H9 (cell line): ENCODE measurements at regions not wholly inside any gene's neighbourhood (a gene's known extent, or its start where the extent isn't known, plus 50 kb on each side); places are given as distances from the start of the nearest gene placed in this dataset.

Source experiments
- DNase-seq: peaks from one replicate; pipeline ENCODE4 v3.0.0-alpha.2; 2017
- H2AFZ ChIP-seq: one replicate; pipeline ENCODE4 v1.6.1; 2013; ENCODE audit warnings: mild to moderate bottlenecking, low read length, control low read depth, moderate library complexity
- H2AK5ac ChIP-seq: 2 replicates; pipeline ENCODE4 v1.6.1; 2013; ENCODE audit warnings: low read length, control low read depth, mixed read lengths; ENCODE audit not compliant: insufficient read length
- H2BK120ac ChIP-seq: one replicate; pipeline ENCODE4 v1.6.1; 2013; ENCODE audit warnings: low read depth, mild to moderate bottlenecking, low read length, control low read depth, inconsistent platforms; ENCODE audit not compliant: poor library complexity, severe bottlenecking
- H2BK12ac ChIP-seq: 2 replicates; pipeline ENCODE4 v1.6.1; 2013; ENCODE audit warnings: low read length, control low read depth, mixed read lengths, low read depth; ENCODE audit not compliant: insufficient read length
- H2BK15ac ChIP-seq: 2 replicates; pipeline ENCODE4 v1.6.1; 2013; ENCODE audit warnings: low read depth, low read length, control low read depth
- H2BK20ac ChIP-seq: one replicate; pipeline ENCODE4 v1.6.1; 2013; ENCODE audit warnings: low read depth, mild to moderate bottlenecking, low read length, control low read depth, inconsistent platforms; ENCODE audit not compliant: poor library complexity, severe bottlenecking
- H2BK5ac ChIP-seq: 2 replicates; pipeline ENCODE4 v1.6.1; 2013; ENCODE audit warnings: low read length, control low read depth, mixed read lengths; ENCODE audit not compliant: insufficient read length
- H3K14ac ChIP-seq: 2 replicates; pipeline ENCODE4 v1.6.1; 2013; ENCODE audit warnings: low read length, control low read depth; ENCODE audit not compliant: insufficient read depth
- H3K18ac ChIP-seq: 2 replicates; pipeline ENCODE4 v1.6.1; 2013; ENCODE audit warnings: low read depth, mild to moderate bottlenecking, mixed read lengths, low read length, control low read depth; ENCODE audit not compliant: insufficient read length
- H3K23ac ChIP-seq: 2 replicates; pipeline ENCODE4 v1.6.1; 2013; ENCODE audit warnings: low read length, control low read depth, mixed read lengths, low read depth; ENCODE audit not compliant: insufficient read length
- H3K23me2 ChIP-seq: 2 replicates; pipeline ENCODE4 v1.6.1; 2013; ENCODE audit warnings: low read depth, mild to moderate bottlenecking, mixed read lengths, low read length, control low read depth; ENCODE audit not compliant: insufficient read length, poor library complexity, severe bottlenecking
- H3K27ac ChIP-seq: 2 replicates; pipeline ENCODE4 v1.5.1; 2013; ENCODE audit warnings: low read length, control low read depth, mixed read lengths, low read depth; ENCODE audit not compliant: insufficient read length
- H3K27me3 ChIP-seq: 2 replicates; pipeline ENCODE4 v1.6.1; 2013; ENCODE audit warnings: low read length, control low read depth, inconsistent platforms; ENCODE audit not compliant: insufficient read depth
- H3K4ac ChIP-seq: 2 replicates; pipeline ENCODE4 v1.6.1; 2013; ENCODE audit warnings: low read depth, mild to moderate bottlenecking, control low read depth, inconsistent platforms, low read length, moderate library complexity
- H3K4me1 ChIP-seq: 2 replicates; pipeline ENCODE4 v1.6.1; 2013; ENCODE audit warnings: low read length, control low read depth, inconsistent platforms; ENCODE audit not compliant: insufficient read depth
- H3K4me2 ChIP-seq: 2 replicates; pipeline ENCODE4 v1.6.1; 2013; ENCODE audit warnings: low read length, control low read depth, mixed read lengths; ENCODE audit not compliant: insufficient read length, insufficient read depth
- H3K56ac ChIP-seq: 2 replicates; pipeline ENCODE4 v1.6.1; 2013; ENCODE audit warnings: low read depth, mild to moderate bottlenecking, mixed read lengths, low read length, control low read depth; ENCODE audit not compliant: insufficient read length
- H3K79me1 ChIP-seq: 2 replicates; pipeline ENCODE4 v1.6.1; 2013; ENCODE audit warnings: low read depth, mild to moderate bottlenecking, moderate library complexity, low read length, control low read depth, inconsistent platforms; ENCODE audit not compliant: insufficient read depth, poor library complexity, severe bottlenecking
- H3K79me2 ChIP-seq: 2 replicates; pipeline ENCODE4 v1.6.1; 2013; ENCODE audit warnings: low read length, control low read depth, inconsistent platforms; ENCODE audit not compliant: insufficient read depth
- H3K9ac ChIP-seq: 2 replicates; pipeline ENCODE4 v1.6.1; 2013; ENCODE audit warnings: low read length, control low read depth, mixed read lengths; ENCODE audit not compliant: insufficient read length; ENCODE audit errors: extremely low read depth
- H3K9me3 ChIP-seq: one replicate; pipeline ENCODE4 v1.6.1; 2013; ENCODE audit warnings: low read depth, low read length, inconsistent platforms; ENCODE audit not compliant: control insufficient read depth
- H3T11ph ChIP-seq: one replicate; pipeline ENCODE4 v1.6.1; 2013; ENCODE audit warnings: mild to moderate bottlenecking, low read length, control low read depth, inconsistent platforms
- H4K20me1 ChIP-seq: one replicate; pipeline ENCODE4 v1.6.1; 2013; ENCODE audit not compliant: control insufficient read depth, insufficient read length, insufficient read depth
- H4K5ac ChIP-seq: 2 replicates; pipeline ENCODE4 v1.6.1; 2013; ENCODE audit warnings: low read depth, mild to moderate bottlenecking, mixed read lengths, low read length, control low read depth; ENCODE audit not compliant: insufficient read length
- H4K8ac ChIP-seq: replicated peaks from 2 replicates; pipeline ENCODE4 v1.6.1; 2013; ENCODE audit warnings: low read length, control low read depth, mixed read lengths, low read depth; ENCODE audit not compliant: insufficient read length
- H4K91ac ChIP-seq: 2 replicates; pipeline ENCODE4 v1.6.1; 2013; ENCODE audit warnings: low read depth, mild to moderate bottlenecking, moderate library complexity, mixed read lengths, low read length, control low read depth; ENCODE audit not compliant: insufficient read length
- H3K27ac Mint-ChIP-seq, 3 experiments: 2 replicates in 2 of 3; 3 replicates in 1 of 3; pipeline ENCODE4 v1.8.0; 2020 to 2021; ENCODE audit warnings: mixed read lengths in 3 of 3, mild to moderate bottlenecking in 1 of 3, moderate library complexity in 1 of 3
- H3K27me3 Mint-ChIP-seq: 2 replicates; pipeline ENCODE4 v1.8.0; 2021; ENCODE audit warnings: low read depth, mild to moderate bottlenecking, moderate library complexity, mixed read lengths
- H3K36me3 Mint-ChIP-seq, 3 experiments: 2 replicates in 2 of 3; 3 replicates in 1 of 3; pipeline ENCODE4 v1.8.0; 2020 to 2021; ENCODE audit warnings: low read depth in 3 of 3, mixed read lengths in 3 of 3; ENCODE audit not compliant: insufficient read depth in 1 of 3
- H3K4me1 Mint-ChIP-seq, 2 experiments: 2 replicates each; pipeline ENCODE4 v1.8.0; 2020; ENCODE audit warnings: mixed read lengths in 2 of 2
- H3K4me3 Mint-ChIP-seq, 2 experiments: 2 replicates in 1 of 2; 3 replicates in 1 of 2; pipeline ENCODE4 v1.8.0; 2020 to 2021; ENCODE audit warnings: mild to moderate bottlenecking in 2 of 2, mixed read lengths in 2 of 2, moderate library complexity in 1 of 2
- H3K9me3 Mint-ChIP-seq, 2 experiments: 2 replicates in 1 of 2; 3 replicates in 1 of 2; pipeline ENCODE4 v1.8.0; 2020; ENCODE audit warnings: mild to moderate bottlenecking in 2 of 2, mixed read lengths in 2 of 2, moderate library complexity in 1 of 2
- CTCF ChIP-seq: fragments of 200-600 bp; sonication (generic); conservative IDR thresholded peaks from 3 replicates; pipeline ENCODE4 v1.8.0; 2021; ENCODE audit warnings: antibody characterized with exemption, mild to moderate bottlenecking
- WGBS: extraction: QIAGEN DNeasy Blood & Tissue Kit; methylation state at CpG from one replicate; pipeline ENCODE4 v1.1.7; 2013; ENCODE audit warnings: missing lambda C conversion rate, low lambda C conversion rate, mixed read lengths; ENCODE audit not compliant: insufficient read length; ENCODE audit errors: extremely low coverage; 5-methylcytosine and 5-hydroxymethylcytosine counted together

GRCh38 chr4:135277068-135277979, 1075.7 kb upstream of the PABPC4L start:
- no peaks in the 10 kb centered on the region; the same call in 1 of the 2 replicates for H3K27me3 ChIP-seq
- no peak overlapping the region for H4K5ac ChIP-seq
- no peaks in the 10 kb centered on the region for H3K23me2 ChIP-seq
- H3K4me1 ChIP-seq = no peaks in the 10 kb centered on the region
- H2BK12ac ChIP-seq = no peak overlapping the region
- no peak overlapping the region for H3K18ac ChIP-seq
- no peak overlapping the region for H3K4me2 ChIP-seq
- no peak overlapping the region for H2AK5ac ChIP-seq
- H4K8ac ChIP-seq = no peak overlapping the region
- no peak overlapping the region for H2BK120ac ChIP-seq
- Mint-ChIP-seq H3K9me3 (no peaks in the 10 kb centered on the region), H3K4me3 (no peak overlapping the region), H3K27me3 (no peaks in the 10 kb centered on the region), H3K27ac (no peak overlapping the region; a peak in 1 of 7 replicates), H3K36me3 (no peaks in the 10 kb centered on the region), H3K4me1 (peaks cover 2 to 3% of the 10 kb centered on the region in 2 experiments)
- no peak for DNase-seq
- H3K23ac ChIP-seq = no peak overlapping the region
- H3T11ph ChIP-seq = no peak overlapping the region
- H3K79me2 ChIP-seq = no peaks in the 10 kb centered on the region
- no peak overlapping the region for H4K91ac ChIP-seq
- H2AFZ ChIP-seq = no peak overlapping the region
- no peaks in the 10 kb centered on the region for H3K79me1 ChIP-seq
- TF ChIP-seq CTCF = no peak
- H3K9me3 ChIP-seq = no peaks in the 10 kb centered on the region
- no peak overlapping the region for H3K14ac ChIP-seq
- H3K27ac ChIP-seq = no peak overlapping the region
- no peak overlapping the region for H3K56ac ChIP-seq
- no peak overlapping the region for H3K9ac ChIP-seq
- no peak overlapping the region for H2BK20ac ChIP-seq
- H2BK15ac ChIP-seq = no peak overlapping the region
- no peak overlapping the region for H2BK5ac ChIP-seq
- H4K20me1 ChIP-seq = no peaks in the 10 kb centered on the region
- no peak overlapping the region for H3K4ac ChIP-seq
- WGBS = no CpG with 5 or more reads among the region's 5 CpGs
